Upper lobe of left lung (tissue), 6 donors: ENCODE measurements at regions not wholly inside any gene's neighbourhood (a gene's known extent, or its start where the extent isn't known, plus 50 kb on each side); places are given as distances from the start of the nearest gene placed in this dataset.

Experiments used
- ATAC-seq, 2 donors: fragments of 200-7000 bp; cut with Tn5 transposase; one replicate each; pipeline ENCODE4 v1.9.1; 2022; ENCODE audit warnings: mild to moderate bottlenecking in 2 of 2, moderate library complexity in 2 of 2; ENCODE audit not compliant: low FRiP score in 2 of 2
- DNase-seq, 2 donors: peaks; one replicate each; pipeline ENCODE4 v3.0.0-alpha.2; 2019 to 2020
- H3K27ac ChIP-seq, 4 donors: fragments of 200-600 bp; sonication (generic); one replicate each; pipeline ENCODE4 v1.5.1; 2016 to 2019
- H3K27me3 ChIP-seq, 4 donors: fragments of 200-600 bp; sonication (generic); one replicate each; pipeline ENCODE4 v1.5.1; 2017 to 2019
- H3K36me3 ChIP-seq, 4 donors: fragments of 200-600 bp; sonication (generic); one replicate each; pipeline ENCODE4 v1.5.1; 2016 to 2019
- H3K4me1 ChIP-seq, 4 donors: fragments of 200-600 bp; sonication (generic); one replicate each; pipeline ENCODE4 v1.5.1; 2018 to 2019
- H3K4me3 ChIP-seq, 4 donors: fragments of 200-600 bp; sonication (generic); one replicate each; pipeline ENCODE4 v1.5.1; 2017 to 2019; ENCODE audit warnings: mild to moderate bottlenecking in 2 of 4, moderate library complexity in 1 of 4
- H3K9me3 ChIP-seq, 4 donors: fragments of 200-600 bp; sonication (generic); one replicate each; pipeline ENCODE4 v1.5.1; 2018 to 2019
- EP300 ChIP-seq, 4 donors: sonication (generic); formaldehyde crosslinking; IDR thresholded peaks; one replicate each; pipeline ENCODE4 v1.5.1; 2017; ENCODE audit warnings: antibody characterized with exemption in 4 of 4, control low read depth in 2 of 4
- POLR2A ChIP-seq, 4 donors: fragments of 450-650 bp; IDR thresholded peaks; one replicate each; pipeline ENCODE4 v1.5.1; 2016 to 2017; ENCODE audit warnings: antibody characterized with exemption in 4 of 4, mild to moderate bottlenecking in 2 of 4
- POLR2AphosphoS5 ChIP-seq, 2 donors: sonication (generic); formaldehyde crosslinking; IDR thresholded peaks; one replicate each; pipeline ENCODE4 v1.5.1; 2017; ENCODE audit warnings: antibody characterized with exemption in 2 of 2
- WGBS, 2 donors: methylation state at CpG; one replicate each; pipeline ENCODE4 v1.1.5; 2017 to 2018; 5-methylcytosine and 5-hydroxymethylcytosine counted together
- TF ChIP-seq, protein P1 (sequence below), 6 experiments: fragments of 450-650 bp in 4 of 6; fragments of 200-600 bp in 2 of 6; sonication (generic) in 2 of 6; IDR thresholded peaks; one replicate each; pipeline ENCODE4 v1.5.1; 2016 to 2019; ENCODE audit warnings: antibody characterized with exemption in 6 of 6
- donor health status: DM: no; HTN: no; CAD: no; lungs with moderate emphysema.
- donor health status: DM: no; HTN: yes; CAD: no; lungs with severe emphysema.

DNA sequence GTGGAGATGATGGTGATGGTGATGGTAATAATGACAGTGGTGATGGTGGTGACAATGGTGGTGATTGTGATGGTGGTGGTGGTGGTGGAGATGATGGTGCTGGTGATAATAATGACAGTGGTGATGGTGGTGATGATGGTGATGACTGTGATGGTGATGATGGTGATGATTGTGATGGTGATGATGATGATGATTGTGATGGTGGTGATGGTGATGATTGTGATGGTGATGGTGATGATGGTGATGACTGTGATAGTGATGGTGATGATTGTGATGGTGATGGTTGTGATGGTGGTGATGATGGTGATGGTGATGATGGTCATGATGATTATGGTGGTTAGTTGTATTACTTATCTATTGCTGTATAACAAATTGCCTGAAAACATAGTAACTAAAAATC, 108.9 kb upstream of the NKX1-1 start:
- TF ChIP-seq EP300 (IDR thresholded peaks at IDR 0.05): no peak
- no peak for TF ChIP-seq POLR2A (IDR thresholded peaks at IDR 0.05)
- no peak for TF ChIP-seq POLR2AphosphoS5 (IDR thresholded peaks at IDR 0.05)
- TF ChIP-seq, protein P1, sequence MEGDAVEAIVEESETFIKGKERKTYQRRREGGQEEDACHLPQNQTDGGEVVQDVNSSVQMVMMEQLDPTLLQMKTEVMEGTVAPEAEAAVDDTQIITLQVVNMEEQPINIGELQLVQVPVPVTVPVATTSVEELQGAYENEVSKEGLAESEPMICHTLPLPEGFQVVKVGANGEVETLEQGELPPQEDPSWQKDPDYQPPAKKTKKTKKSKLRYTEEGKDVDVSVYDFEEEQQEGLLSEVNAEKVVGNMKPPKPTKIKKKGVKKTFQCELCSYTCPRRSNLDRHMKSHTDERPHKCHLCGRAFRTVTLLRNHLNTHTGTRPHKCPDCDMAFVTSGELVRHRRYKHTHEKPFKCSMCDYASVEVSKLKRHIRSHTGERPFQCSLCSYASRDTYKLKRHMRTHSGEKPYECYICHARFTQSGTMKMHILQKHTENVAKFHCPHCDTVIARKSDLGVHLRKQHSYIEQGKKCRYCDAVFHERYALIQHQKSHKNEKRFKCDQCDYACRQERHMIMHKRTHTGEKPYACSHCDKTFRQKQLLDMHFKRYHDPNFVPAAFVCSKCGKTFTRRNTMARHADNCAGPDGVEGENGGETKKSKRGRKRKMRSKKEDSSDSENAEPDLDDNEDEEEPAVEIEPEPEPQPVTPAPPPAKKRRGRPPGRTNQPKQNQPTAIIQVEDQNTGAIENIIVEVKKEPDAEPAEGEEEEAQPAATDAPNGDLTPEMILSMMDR (IDR thresholded peaks at IDR 0.05): no peak
- ATAC-seq: no peak
- Histone ChIP-seq H3K4me3 (no peak overlapping the region), H3K4me1 (peaks cover 3 to 19% (median 9%) of the 10 kb centered on the region in 4 donors), H3K9me3 (no peaks in the 10 kb centered on the region), H3K27ac (no peak overlapping the region), H3K36me3 (no peaks in the 10 kb centered on the region), H3K27me3 (peaks cover 0 to 16% (median 6%) of the 10 kb centered on the region in 4 donors)
- DNase-seq: no peak

DNA sequence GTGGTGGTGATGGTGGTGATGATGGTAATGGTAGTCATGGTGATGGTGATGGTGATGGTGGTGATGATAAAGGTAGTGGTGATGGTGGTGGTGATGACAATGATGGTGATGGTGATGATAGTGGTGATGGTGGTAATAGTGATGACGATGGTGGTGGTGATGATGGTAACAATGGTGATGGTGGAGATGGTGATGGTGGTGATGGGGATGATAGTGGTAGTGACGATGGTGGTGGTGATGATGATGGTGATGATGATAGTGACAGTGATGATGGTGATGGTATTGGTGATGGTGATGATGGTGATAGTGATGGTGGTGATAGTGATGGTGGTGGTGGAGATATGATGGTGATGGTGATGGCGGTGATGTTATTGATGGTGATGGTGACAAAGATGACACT, 108.4 kb upstream of the NKX1-1 start:
- no peak for TF ChIP-seq EP300 (IDR thresholded peaks at IDR 0.05)
- TF ChIP-seq POLR2AphosphoS5 (IDR thresholded peaks at IDR 0.05): no peak
- Histone ChIP-seq H3K4me1 (peaks cover 3 to 15% (median 9%) of the 10 kb centered on the region in 4 donors), H3K27ac (no peak overlapping the region), H3K4me3 (no peak overlapping the region), H3K36me3 (no peaks in the 10 kb centered on the region), H3K27me3 (peaks cover 0 to 16% (median 6%) of the 10 kb centered on the region in 4 donors), H3K9me3 (no peaks in the 10 kb centered on the region)
- DNase-seq (no peak), ATAC-seq (no peak)
- WGBS, 2 donors: 41 to 96% methylated on average over 3 of the region's 3 CpGs

DNA sequence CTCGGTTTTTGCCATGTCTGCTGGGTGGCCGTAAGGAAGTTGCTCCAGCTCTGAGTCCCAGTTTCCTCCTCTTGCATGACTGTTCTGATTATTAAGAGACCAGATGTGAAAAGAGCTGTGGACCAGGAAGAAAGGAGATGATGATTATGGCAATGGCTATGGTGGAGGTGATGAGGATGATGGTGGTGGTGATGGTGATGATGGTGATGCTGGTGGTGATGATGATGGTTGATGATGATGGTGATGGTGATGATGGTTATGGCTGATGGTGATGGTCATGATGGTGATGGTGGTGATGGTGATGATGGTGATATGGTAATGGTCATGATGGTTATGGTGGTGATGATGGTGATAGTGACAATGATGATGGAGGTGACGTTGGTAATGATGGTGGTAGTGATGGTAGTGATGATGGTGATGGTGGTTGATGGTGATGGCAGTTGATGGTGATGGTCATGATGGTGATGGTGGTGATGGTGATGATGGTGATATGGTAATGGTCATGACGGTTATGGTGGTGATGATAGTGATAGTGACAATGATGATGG, 107.8 kb upstream of the NKX1-1 start:
- Histone ChIP-seq H3K36me3 (no peaks in the 10 kb centered on the region), H3K9me3 (no peaks in the 10 kb centered on the region), H3K4me1 (peaks cover 3 to 15% (median 9%) of the 10 kb centered on the region in 4 donors), H3K27me3 (peaks cover 0 to 16% (median 6%) of the 10 kb centered on the region in 4 donors), H3K4me3 (peak overlapping the region in 1 of 4 donors; percentile 41), H3K27ac (no peak overlapping the region)
- no peak for ATAC-seq
- no peak for DNase-seq
- TF ChIP-seq EP300 (IDR thresholded peaks at IDR 0.05) (no peak), POLR2AphosphoS5 (IDR thresholded peaks at IDR 0.05) (no peak), POLR2A (IDR thresholded peaks at IDR 0.05) (no peak)
- TF ChIP-seq, protein P1 (IDR thresholded peaks at IDR 0.05): no peak
- WGBS, 2 donors: 82 to 83% methylated on average over 4 of the region's 4 CpGs

DNA sequence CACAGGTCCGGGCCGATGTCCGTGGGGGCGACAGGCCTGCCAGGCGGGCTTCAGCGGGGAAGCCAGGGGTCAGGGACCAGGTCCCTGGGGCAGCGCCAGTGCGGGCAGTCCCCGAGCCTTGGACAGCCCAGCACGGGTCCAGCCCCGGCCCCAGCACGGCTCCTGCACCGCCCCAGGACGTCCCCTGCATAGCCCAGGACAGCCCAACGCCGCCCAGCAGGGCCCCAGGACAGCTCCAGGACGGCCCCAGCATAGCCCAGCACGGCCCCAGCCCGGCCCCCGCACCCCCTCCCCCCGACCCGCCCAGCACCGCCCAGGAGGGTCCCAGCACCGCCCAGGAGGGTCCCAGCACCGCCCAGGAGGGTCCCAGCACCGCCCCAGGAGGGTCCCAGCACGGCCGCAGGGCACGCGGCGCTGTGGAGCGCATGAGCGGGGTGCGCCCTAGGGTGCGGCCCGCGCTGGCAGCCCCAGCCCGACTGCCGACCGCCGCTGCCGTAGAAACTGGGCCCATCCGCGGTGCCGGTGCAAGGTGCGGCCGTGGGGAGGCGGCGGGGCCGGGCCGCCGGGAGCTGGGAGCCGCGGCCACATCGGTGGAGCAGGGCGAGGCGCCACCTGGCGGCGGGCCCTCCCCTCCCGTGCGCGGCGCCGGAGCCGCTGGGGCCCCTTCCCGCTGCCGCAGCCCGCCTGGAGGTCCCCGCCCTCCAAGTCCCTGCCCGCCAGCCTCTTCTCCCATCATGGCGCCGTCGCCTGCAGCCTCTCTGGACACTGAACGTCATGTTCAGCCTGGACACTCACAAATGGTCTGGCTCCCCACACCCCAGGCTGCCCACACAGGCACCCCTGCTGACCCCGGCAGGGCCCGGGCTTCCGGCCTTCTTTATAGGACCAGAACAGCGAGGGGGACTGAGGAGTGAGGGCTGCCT, 106.8 kb upstream of the NKX1-1 start:
- WGBS, 2 donors: 17% methylated on average over 17 of the region's 78 CpGs; no CpG with 5 or more reads in 1 of the 2 donors
- Histone ChIP-seq H3K36me3 (no peaks in the 10 kb centered on the region), H3K4me1 (peaks cover 3 to 15% (median 9%) of the 10 kb centered on the region in 4 donors), H3K9me3 (no peaks in the 10 kb centered on the region), H3K27me3 (peaks cover 0 to 16% (median 6%) of the 10 kb centered on the region in 4 donors), H3K27ac (peak overlapping the region in 1 of 4 donors; percentile 42), H3K4me3 (peak overlapping the region in 3 of 4 donors; percentile 29 to 41 (median 32))
- DNase-seq: peak; percentile 51 to 92
- peak in 1 of 2 donors; percentile 65 for ATAC-seq
- TF ChIP-seq, protein P1 (IDR thresholded peaks at IDR 0.05): peak; percentile 68 to 89 (median 85)
- TF ChIP-seq POLR2A (IDR thresholded peaks at IDR 0.05): no peak

DNA sequence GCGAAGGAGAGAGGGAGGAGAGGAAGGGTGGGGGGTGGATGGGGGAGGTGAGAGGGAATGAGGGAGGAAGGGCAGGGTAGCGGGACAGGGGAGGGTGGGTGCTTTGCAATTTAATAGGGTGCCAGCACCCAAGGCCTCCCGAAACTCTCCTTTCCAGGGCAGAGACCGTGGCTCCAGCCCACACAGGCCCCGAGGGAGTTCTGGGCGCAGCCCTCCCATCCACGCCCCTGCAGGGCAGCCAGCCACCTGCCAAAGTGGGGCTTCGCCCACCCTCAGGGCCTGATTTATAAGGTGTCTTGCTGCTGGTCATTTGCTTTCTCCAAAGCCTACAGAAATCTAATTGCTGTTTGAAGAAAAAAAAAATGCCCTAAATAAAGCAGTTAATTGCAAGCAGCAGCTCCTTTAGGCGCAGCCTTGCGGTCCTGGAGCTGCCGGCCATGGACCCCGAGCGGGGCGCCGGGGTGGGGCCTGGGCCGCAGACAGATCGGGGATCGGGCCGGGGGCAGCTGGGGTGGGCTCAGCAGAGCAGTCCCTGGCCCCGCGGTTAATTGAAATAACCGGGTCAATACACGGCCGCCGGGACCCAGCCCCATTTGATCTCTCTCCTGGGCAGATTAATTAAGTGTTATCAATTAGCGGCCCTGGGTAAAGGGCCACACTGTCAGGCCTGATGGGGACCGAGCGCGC, 106.0 kb upstream of the NKX1-1 start:
- peak in 1 of 2 donors; percentile 64 for DNase-seq
- H3K27me3 ChIP-seq: peaks cover 0 to 16% (median 6%) of the 10 kb centered on the region in 4 donors
- TF ChIP-seq POLR2AphosphoS5 (IDR thresholded peaks at IDR 0.05): no peak
- no peak for TF ChIP-seq EP300 (IDR thresholded peaks at IDR 0.05)
- TF ChIP-seq, protein P1 (IDR thresholded peaks at IDR 0.05): no peak
- no peak for TF ChIP-seq POLR2A (IDR thresholded peaks at IDR 0.05)
- H3K9me3 ChIP-seq: no peaks in the 10 kb centered on the region
- H3K27ac ChIP-seq: peak overlapping the region in 1 of 4 donors; percentile 42
- ATAC-seq: no peak
- 67 to 79% methylated on average over 23 to 28 of the region's 29 CpGs for WGBS, 2 donors
- H3K4me3 ChIP-seq: peak overlapping the region in 2 of 4 donors; percentile 32 to 41
- H3K4me1 ChIP-seq: peaks cover 3 to 15% (median 9%) of the 10 kb centered on the region in 4 donors
- H3K36me3 ChIP-seq: no peaks in the 10 kb centered on the region
